ENCODE measurements at regions not wholly inside any gene's neighbourhood (a gene's known extent, or its start where the extent isn't known, plus 50 kb on each side); places are given as distances from the start of the nearest gene placed in this dataset.

GRCh38 chr13:111656439-111656838 lies 336.0 kb downstream of the TEX29 start:
- peaks cover 13% of the 10 kb centered on the region for H3K4me1 Mint-ChIP-seq (ENCODE audit: unreplicated experiment)
- H3K36me3 Mint-ChIP-seq (ENCODE audit: low read depth, unreplicated experiment), result no peaks in the 10 kb centered on the region
- no peak overlapping the region for H3K4me3 Mint-ChIP-seq (ENCODE audit: unreplicated experiment)
- DNase-seq (ENCODE audit: low spot score), result no peak
- no peak overlapping the region for H3K27ac Mint-ChIP-seq (ENCODE audit: unreplicated experiment)
- TF ChIP-seq CTCF (IDR thresholded peaks at IDR 0.05; ENCODE audit: unreplicated experiment), result no peak
- no peaks in the 10 kb centered on the region for H3K9me3 Mint-ChIP-seq (ENCODE audit: unreplicated experiment)
- peaks cover 4% of the 10 kb centered on the region for H3K27me3 Mint-ChIP-seq (ENCODE audit: unreplicated experiment)

- Mint-ChIP-seq H3K4me1 (ENCODE audit: unreplicated experiment) (peaks cover 13% of the 10 kb centered on the region), H3K27me3 (ENCODE audit: unreplicated experiment) (peaks cover 4% of the 10 kb centered on the region), H3K9me3 (ENCODE audit: unreplicated experiment) (no peaks in the 10 kb centered on the region), H3K36me3 (ENCODE audit: low read depth, unreplicated experiment) (no peaks in the 10 kb centered on the region), H3K27ac (ENCODE audit: unreplicated experiment) (no peak overlapping the region), H3K4me3 (ENCODE audit: unreplicated experiment) (no peak overlapping the region)
- no peak for TF ChIP-seq CTCF (IDR thresholded peaks at IDR 0.05; ENCODE audit: unreplicated experiment)
- no peak for DNase-seq (ENCODE audit: low spot score)
Measured at GRCh38 chr13:111657013-111657412, 336.6 kb downstream of the TEX29 start.

- Mint-ChIP-seq H3K4me1 (ENCODE audit: unreplicated experiment) (peaks cover 20% of the 10 kb centered on the region), H3K4me3 (ENCODE audit: unreplicated experiment) (no peak overlapping the region), H3K27ac (ENCODE audit: unreplicated experiment) (no peak overlapping the region), H3K27me3 (ENCODE audit: unreplicated experiment) (peaks cover 5% of the 10 kb centered on the region), H3K9me3 (ENCODE audit: unreplicated experiment) (no peaks in the 10 kb centered on the region), H3K36me3 (ENCODE audit: low read depth, unreplicated experiment) (no peaks in the 10 kb centered on the region)
- TF ChIP-seq CTCF (IDR thresholded peaks at IDR 0.05; ENCODE audit: unreplicated experiment), result no peak
- peak; percentile 47 for DNase-seq (ENCODE audit: low spot score)
Measured at GRCh38 chr13:111658145-111659100, 338.0 kb downstream of the TEX29 start.

- Mint-ChIP-seq H3K27me3 (ENCODE audit: unreplicated experiment) (peaks cover 5% of the 10 kb centered on the region), H3K27ac (ENCODE audit: unreplicated experiment) (no peak overlapping the region), H3K36me3 (ENCODE audit: low read depth, unreplicated experiment) (no peaks in the 10 kb centered on the region), H3K4me3 (ENCODE audit: unreplicated experiment) (no peak overlapping the region), H3K9me3 (ENCODE audit: unreplicated experiment) (no peaks in the 10 kb centered on the region), H3K4me1 (ENCODE audit: unreplicated experiment) (peaks cover 21% of the 10 kb centered on the region)
- TF ChIP-seq CTCF (IDR thresholded peaks at IDR 0.05; ENCODE audit: unreplicated experiment), result no peak
- DNase-seq (ENCODE audit: low spot score), result no peak
Measured at GRCh38 chr13:111659219-111659775, 338.9 kb downstream of the TEX29 start.

GRCh38 chr13:111659842-111660241 lies 339.4 kb downstream of the TEX29 start:
- no peaks in the 10 kb centered on the region for H3K9me3 Mint-ChIP-seq (ENCODE audit: unreplicated experiment)
- H3K27me3 Mint-ChIP-seq (ENCODE audit: unreplicated experiment), result peaks cover 2% of the 10 kb centered on the region
- no peak for DNase-seq (ENCODE audit: low spot score)
- H3K36me3 Mint-ChIP-seq (ENCODE audit: low read depth, unreplicated experiment), result no peaks in the 10 kb centered on the region
- no peak overlapping the region for H3K4me3 Mint-ChIP-seq (ENCODE audit: unreplicated experiment)
- H3K4me1 Mint-ChIP-seq (ENCODE audit: unreplicated experiment), result peaks cover 21% of the 10 kb centered on the region
- TF ChIP-seq CTCF (IDR thresholded peaks at IDR 0.05; ENCODE audit: unreplicated experiment), result no peak
- H3K27ac Mint-ChIP-seq (ENCODE audit: unreplicated experiment), result no peak overlapping the region
